ENCODE measurements at regions not wholly inside any gene's neighbourhood (a gene's known extent, or its start where the extent isn't known, plus 50 kb on each side); places are given as distances from the start of the nearest gene placed in this dataset.

DNA sequence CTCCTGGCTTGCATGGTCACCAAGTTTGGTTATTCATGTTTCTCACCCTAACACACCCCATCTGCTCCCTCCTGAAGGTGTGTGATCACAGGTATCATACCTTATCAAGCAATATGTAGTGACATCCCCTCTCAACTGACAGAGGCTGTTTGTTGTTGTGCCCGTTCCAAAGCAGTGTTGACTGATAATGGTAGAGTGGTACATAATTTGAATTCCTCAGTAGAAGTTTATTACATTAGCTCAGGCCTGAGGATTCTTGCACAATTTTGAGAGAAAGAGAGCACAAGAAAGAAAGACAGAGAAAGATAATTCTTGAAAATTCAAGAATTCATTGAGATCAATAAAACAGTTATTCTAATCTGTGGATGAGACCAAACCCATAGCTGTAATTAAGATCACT lies 69.1 kb upstream of the SATB1 start:
- Histone ChIP-seq H3K27ac (ENCODE audit: low read depth, low read length, poor library complexity, severe bottlenecking) (no peak overlapping the region), H3K4me1 (ENCODE audit: insufficient read depth, low read length, poor library complexity, severe bottlenecking) (no peaks in the 10 kb centered on the region), H3K27me3 (replicated peaks; ENCODE audit: insufficient read depth, low read depth, low read length, poor library complexity) (no peaks in the 10 kb centered on the region), H3K36me3 (ENCODE audit: insufficient read depth, low read length, poor library complexity, severe bottlenecking) (no peaks in the 10 kb centered on the region), H3K4me3 (ENCODE audit: low read depth, low read length, poor library complexity, severe bottlenecking) (no peak overlapping the region), H3K9me3 (ENCODE audit: low read depth, low read length, poor library complexity, severe bottlenecking) (no peaks in the 10 kb centered on the region)
- CTCF ChIA-PET, result no interaction called here
- TF ChIP-seq CTCF (conservative IDR thresholded peaks at IDR 0.05; ENCODE audit: low read depth, low read length), result no peak
- TF ChIP-seq EZH2 (IDR thresholded peaks at IDR 0.05; ENCODE audit: borderline replicate concordance, low read depth, low read length, poor library complexity, severe bottlenecking), result no peak
- POLR2A ChIA-PET (ENCODE audit: low non-redundant PET), result no interaction called here
- BruUV-seq (replicated peaks), result no TSS peak
- intact Hi-C loops (cut with micrococcal nuclease; ENCODE audit: unreplicated experiment), result no loop called here
- DNase-seq (ENCODE audit: low spot score), result no peak

GRCh38 chr3:18489939-18490338 lies 64.8 kb upstream of the SATB1 start:
- Histone ChIP-seq H3K27me3 (replicated peaks; ENCODE audit: insufficient read depth, low read depth, low read length, poor library complexity) (no peaks in the 10 kb centered on the region), H3K9me3 (ENCODE audit: low read depth, low read length, poor library complexity, severe bottlenecking) (no peaks in the 10 kb centered on the region), H3K4me3 (ENCODE audit: low read depth, low read length, poor library complexity, severe bottlenecking) (no peak overlapping the region), H3K36me3 (ENCODE audit: insufficient read depth, low read length, poor library complexity, severe bottlenecking) (no peaks in the 10 kb centered on the region), H3K4me1 (ENCODE audit: insufficient read depth, low read length, poor library complexity, severe bottlenecking) (no peaks in the 10 kb centered on the region), H3K27ac (ENCODE audit: low read depth, low read length, poor library complexity, severe bottlenecking) (no peak overlapping the region)
- TF ChIP-seq EZH2 (IDR thresholded peaks at IDR 0.05; ENCODE audit: borderline replicate concordance, low read depth, low read length, poor library complexity, severe bottlenecking), result no peak
- TF ChIP-seq CTCF (conservative IDR thresholded peaks at IDR 0.05; ENCODE audit: low read depth, low read length), result no peak
- CTCF ChIA-PET, result no interaction called here
- intact Hi-C loops (cut with micrococcal nuclease; ENCODE audit: unreplicated experiment), result no loop called here
- POLR2A ChIA-PET (ENCODE audit: low non-redundant PET), result no interaction called here
- BruUV-seq (replicated peaks), result no TSS peak
- DNase-seq (ENCODE audit: low spot score), result no peak

- H3K4me1 ChIP-seq (ENCODE audit: insufficient read depth, low read length, poor library complexity, severe bottlenecking), result no peaks in the 10 kb centered on the region
- BruUV-seq (replicated peaks), result no TSS peak
- no peaks in the 10 kb centered on the region for H3K36me3 ChIP-seq (ENCODE audit: insufficient read depth, low read length, poor library complexity, severe bottlenecking)
- H3K4me3 ChIP-seq (ENCODE audit: low read depth, low read length, poor library complexity, severe bottlenecking), result no peak overlapping the region
- ChIA-PET CTCF (no interaction called here), POLR2A (ENCODE audit: low non-redundant PET) (no interaction called here)
- no peaks in the 10 kb centered on the region for H3K9me3 ChIP-seq (ENCODE audit: low read depth, low read length, poor library complexity, severe bottlenecking)
- H3K27me3 ChIP-seq (replicated peaks; ENCODE audit: insufficient read depth, low read depth, low read length, poor library complexity), result peaks cover 18% of the 10 kb centered on the region
- H3K27ac ChIP-seq (ENCODE audit: low read depth, low read length, poor library complexity, severe bottlenecking), result no peak overlapping the region
- no peak for TF ChIP-seq EZH2 (IDR thresholded peaks at IDR 0.05; ENCODE audit: borderline replicate concordance, low read depth, low read length, poor library complexity, severe bottlenecking)
- TF ChIP-seq CTCF (conservative IDR thresholded peaks at IDR 0.05; ENCODE audit: low read depth, low read length), result no peak
- intact Hi-C loops (cut with micrococcal nuclease; ENCODE audit: unreplicated experiment), result no loop called here
- DNase-seq (ENCODE audit: low spot score), result no peak
Measured at GRCh38 chr3:18483226-18483625, 58.1 kb upstream of the SATB1 start.
